GM19023 (cell line): ENCODE measurements at regions not wholly inside any gene's neighbourhood (a gene's known extent, or its start where the extent isn't known, plus 50 kb on each side); places are given as distances from the start of the nearest gene placed in this dataset.

Source experiments
- ATAC-seq: cut with Tn5 transposase; IDR thresholded peaks from one replicate; pipeline ENCODE4 v1.9.1; 2021; ENCODE audit warnings: mild to moderate bottlenecking, moderate library complexity; ENCODE audit not compliant: unreplicated experiment

DNA sequence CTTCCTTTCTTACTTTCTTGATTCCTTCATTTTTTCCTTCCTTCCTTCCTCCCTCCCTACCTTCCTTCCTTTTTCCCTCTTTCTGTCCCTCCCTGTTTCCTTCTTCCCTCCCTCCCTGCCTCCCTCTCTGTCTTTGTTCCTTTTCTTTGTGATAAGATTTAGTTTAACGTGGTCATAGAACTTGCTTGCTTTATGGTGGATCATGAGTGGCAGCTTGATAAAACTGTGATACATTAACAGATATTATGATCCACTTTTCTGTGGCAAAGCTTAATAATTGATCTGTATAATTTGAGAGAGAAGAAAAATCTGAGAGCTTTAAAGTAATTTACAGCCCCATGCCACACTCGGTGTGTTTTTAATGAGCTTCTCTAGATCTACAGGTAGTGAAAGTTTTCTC lies 280.5 kb downstream of the RNF144B start:
- no peak for ATAC-seq

- ATAC-seq = no peak
Measured at GRCh38 chr6:18668994-18669393, 281.8 kb downstream of the RNF144B start.

DNA sequence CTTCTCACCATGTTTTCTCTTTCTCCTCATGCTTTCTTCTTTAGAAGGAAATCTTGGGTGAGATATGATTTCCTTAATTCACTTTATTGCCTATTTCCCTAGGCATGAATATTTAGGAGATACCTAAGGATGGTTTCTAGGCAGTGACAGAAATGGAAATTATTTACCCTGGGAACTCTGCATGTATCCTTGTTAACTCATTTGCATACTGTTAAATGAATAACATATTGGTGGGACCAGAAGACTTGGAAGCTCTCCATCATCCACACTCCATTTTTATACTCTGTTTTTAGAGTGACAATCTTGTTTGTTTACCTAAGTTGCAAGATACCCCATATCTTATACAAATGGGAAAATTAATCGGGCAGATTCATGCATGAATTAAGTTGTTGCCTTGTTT lies 285.7 kb downstream of the RNF144B start:
- no peak for ATAC-seq

DNA sequence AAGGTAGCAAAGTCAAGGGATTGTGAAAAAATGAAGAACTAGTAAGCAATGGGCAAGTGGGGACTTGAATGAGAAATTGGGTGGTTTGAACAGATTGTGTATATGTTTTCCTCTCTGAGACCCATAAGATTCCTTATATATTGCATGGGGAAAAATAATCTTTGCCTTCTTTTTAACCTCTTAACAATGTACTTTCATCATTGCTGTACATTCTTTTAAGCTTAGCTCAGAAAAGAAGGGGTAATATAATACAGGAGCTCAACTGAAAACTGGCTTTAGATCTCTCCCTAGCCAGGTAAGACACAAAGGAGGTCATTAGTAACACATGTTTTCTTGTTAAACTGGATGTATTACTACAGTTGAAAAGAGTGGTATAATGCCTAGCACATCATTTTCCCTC lies 287.2 kb downstream of the RNF144B start:
- no peak for ATAC-seq

DNA sequence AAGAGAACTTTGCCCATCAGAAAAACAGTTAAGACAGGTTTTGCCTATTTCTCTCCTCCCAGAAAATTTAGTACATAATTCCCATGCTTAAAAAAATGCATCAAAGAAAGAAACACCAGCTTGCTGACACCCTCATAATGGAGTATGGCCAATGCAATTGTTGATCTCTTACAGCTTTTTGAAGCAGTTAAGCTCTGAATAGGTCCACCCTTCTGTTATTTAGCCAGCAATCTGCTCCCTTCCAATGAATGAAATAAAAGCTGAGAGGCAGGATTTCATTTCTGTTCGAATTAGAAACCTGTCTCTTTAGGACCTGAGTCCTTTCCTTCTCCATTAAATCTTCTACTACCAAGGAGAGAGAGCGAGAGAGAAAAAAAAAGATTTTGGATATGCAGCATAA lies 288.7 kb downstream of the RNF144B start:
- no peak for ATAC-seq

DNA sequence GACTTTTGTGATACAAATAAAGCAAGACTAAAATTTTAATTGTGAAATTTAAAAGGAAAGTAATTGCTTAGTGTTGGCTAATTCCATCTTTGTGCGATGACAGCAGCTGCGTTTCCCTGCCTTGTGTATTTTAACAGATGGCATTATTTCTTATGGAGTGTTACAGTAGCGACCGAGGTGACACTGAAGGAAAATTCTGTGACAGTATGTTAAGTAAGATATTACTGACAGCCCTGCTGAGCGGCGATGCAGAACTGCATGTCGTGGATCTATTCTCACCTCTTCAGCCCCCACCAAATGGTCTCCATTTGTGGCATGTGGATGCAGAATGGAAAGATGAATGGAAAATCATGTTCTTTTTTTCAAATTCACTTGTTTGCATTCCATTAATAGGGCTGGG lies 289.4 kb downstream of the RNF144B start:
- ATAC-seq = no peak

- ATAC-seq = no peak
Measured at GRCh38 chr6:18680842-18681241, 293.7 kb downstream of the RNF144B start.

GRCh38 chr6:18681832-18682503 lies 294.8 kb downstream of the RNF144B start:
- no peak for ATAC-seq

GRCh38 chr6:18684343-18684742 lies 297.2 kb downstream of the RNF144B start:
- ATAC-seq = no peak

- no peak for ATAC-seq
Measured at GRCh38 chr6:18692929-18693685, 306.0 kb downstream of the RNF144B start.

DNA sequence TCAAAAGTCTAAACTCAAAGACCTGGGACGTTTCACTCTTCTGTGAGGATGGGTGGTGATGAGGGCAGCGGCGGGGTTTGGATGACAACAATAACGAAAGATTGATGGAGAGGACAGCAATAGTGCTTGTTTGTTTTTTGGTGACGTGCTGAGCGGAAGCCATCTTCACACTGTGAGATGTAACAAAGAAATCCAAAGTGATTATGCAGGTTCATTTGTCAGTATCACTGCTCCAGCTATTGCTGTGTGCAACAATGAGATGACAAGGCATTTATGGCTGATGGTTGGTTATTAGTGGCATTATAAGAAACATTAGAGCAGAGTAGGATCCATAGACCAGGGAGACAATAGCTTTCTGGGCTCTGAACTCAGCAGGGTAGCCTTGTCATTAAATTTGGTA lies 306.7 kb downstream of the RNF144B start:
- ATAC-seq = no peak

DNA sequence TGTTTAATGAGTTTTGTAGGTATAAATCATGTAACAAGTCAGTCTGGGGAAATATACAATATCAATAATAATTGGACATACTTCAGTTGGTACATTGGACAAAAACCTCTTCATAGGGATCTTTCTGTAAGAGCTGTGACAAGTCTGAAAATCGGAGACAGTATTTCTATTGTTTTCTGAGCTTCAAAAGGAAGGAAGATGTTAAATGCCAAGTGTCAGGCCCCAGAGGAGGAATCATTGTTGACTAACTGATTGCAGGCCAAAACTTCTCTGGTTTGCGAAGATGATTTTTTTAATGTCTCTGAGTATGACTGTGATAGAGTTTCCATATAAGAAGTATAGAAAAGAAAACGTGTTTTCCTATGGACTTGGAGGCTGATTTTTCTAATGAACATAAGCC lies 316.4 kb downstream of the RNF144B start:
- no peak for ATAC-seq

DNA sequence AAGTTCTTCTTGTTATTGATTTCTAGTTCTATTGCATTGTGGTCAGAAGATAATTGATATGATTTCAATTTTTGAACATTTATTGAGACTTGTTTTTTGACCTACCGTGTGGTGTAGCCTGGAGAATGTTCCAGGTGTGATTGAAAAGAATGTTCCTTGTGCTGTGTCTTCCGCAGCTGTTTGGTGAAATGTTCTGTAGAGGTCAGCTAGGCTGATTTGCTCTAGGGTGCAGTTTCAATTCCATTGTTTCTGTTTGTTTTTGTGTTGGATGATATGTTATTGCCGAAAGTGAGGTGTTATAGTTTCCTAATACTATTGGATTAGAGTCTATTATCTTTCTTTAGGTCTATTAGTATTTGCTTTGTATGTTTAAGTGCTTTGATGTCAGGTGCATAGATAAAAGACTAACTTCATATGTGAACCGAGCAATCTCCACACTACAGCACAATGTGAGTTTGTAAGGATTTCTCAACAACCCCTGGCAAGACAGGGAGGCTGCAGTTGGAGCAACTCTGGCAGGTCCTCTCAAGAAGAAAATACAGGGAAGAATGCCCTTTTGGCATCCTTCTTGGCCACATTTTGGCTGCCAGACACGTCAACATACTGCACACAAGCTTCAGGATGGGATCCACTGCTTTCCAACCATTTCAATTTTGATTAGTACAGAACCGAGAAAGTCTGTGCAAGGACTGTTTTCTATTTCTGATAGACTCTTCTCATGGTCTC lies 320.7 kb downstream of the RNF144B start:
- no peak for ATAC-seq

DNA sequence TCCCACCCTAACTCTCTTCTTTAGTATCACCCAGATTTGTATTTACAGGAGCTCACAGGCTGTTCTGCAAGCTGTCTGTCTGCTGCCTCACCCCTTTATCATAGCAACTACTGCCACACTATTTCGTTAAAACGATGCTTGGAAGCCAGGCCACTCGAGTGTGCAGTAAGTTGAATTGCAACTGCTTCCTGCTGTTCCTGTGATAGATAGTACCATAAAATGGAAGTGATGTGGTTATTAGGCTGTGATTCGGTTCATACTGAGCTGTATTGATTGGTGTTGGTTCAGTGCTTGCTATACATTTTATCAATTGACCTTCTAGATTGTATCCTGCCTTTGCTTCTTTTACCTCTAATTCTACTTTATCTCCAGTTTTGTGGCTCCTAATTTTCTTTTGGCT lies 325.4 kb downstream of the RNF144B start:
- no peak for ATAC-seq

GRCh38 chr6:18720075-18720474 lies 332.9 kb downstream of the RNF144B start:
- no peak for ATAC-seq

- ATAC-seq = no peak
Measured at GRCh38 chr6:18724056-18724455, 336.9 kb downstream of the RNF144B start.

- no peak for ATAC-seq
Measured at GRCh38 chr6:18725449-18725848, 338.3 kb downstream of the RNF144B start.

DNA sequence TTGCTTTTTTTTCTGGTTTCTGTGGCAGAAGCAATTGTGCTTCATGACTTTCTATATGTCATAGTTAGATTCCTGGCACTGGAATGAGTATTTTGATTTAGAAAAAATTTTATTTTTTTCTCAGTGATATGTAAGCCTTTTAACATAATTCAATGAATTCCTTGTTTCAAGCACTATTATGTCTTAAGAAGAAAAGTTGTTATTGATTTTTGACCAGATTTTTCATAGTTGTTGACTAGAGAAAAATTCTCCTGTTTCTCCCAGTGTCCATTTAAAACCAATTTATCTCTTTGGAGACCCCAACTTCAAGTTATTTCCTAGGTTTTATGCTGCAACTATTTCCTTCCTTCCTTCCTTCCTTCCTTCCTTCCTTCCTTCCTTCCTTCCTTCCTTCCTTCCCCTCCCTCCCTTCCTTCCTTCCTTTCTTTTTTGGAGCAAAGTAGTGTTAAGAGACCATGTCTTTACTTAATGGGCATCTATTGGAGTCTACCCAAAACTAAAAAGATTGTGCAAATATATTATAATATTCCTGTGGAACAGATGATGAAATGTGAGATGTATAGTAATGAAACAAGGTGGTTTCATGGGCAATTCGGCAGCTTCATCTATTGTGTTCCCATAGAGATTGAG lies 346.9 kb downstream of the RNF144B start:
- ATAC-seq = no peak

DNA sequence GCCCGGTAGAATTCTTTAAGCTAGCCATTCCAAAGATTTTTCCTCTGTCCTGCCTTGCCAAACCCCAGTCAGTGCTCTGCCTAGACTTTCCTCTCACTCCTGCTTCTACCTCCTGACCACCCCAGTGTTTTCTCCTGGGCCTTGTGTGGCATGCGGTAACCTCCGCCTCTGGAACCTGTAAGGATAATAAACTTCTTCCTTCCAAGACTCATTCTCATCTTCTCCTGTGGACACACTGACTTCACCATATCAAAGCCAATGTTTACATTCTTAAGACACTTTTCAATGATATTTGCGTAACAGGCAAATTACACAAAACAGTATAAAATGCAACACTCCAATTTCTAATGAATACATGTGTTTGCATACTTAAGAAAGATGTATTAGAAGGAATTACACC lies 354.6 kb downstream of the RNF144B start:
- no peak for ATAC-seq

DNA sequence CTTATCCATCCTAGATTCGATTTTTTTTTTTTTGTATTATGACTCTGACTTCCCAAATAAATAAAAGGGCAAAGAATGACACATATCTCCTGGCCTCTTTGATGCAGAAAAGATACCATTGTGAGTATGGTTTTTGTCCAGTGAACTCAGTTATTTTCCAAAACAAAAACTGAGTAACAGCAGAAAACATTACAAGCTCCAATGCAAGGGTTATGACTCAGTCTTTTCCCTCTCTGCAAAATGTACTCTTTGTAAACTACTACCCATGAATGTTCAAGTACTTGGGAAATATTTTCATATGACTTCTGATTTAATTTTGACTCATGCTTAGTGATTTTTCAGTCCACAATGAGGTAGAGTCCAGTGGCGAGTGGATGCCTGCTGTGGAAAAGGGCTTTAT lies 355.3 kb downstream of the RNF144B start:
- ATAC-seq = no peak

GRCh38 chr6:18746727-18747126 lies 359.6 kb downstream of the RNF144B start:
- no peak for ATAC-seq

DNA sequence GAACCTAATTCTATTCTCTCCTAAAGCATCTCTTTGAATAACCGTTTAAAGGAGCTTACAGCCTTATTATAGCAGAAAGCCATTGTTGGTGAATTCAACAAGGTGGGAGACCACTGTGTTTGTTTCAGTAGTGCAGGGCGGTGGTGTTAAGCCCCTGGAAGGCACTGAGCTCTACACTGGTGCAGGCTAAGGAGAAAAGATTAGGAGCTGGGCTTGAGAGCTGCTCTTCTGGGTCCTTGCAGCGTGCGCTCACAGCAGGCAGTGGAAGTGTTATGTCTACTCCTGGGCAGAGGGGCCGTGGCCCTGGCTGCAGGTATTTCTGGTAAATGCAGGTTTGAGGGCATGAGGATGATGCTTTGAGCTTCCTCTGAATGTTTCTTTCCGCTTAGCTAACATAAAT lies 361.2 kb downstream of the RNF144B start:
- ATAC-seq = no peak
